Activated CD8-positive, alpha-beta T cell treated with anti-CD3 and anti-CD28 coated beads, Interleukin-2, amount 10 ng/mL, durations not matched to agents 7 days and 5 days (primary cell): ENCODE measurements at regions not wholly inside any gene's neighbourhood (a gene's known extent, or its start where the extent isn't known, plus 50 kb on each side); places are given as distances from the start of the nearest gene placed in this dataset.

Experiments
- ATAC-seq: fragments of 150-1000 bp; cut with Tn5 transposase; one replicate; pipeline ENCODE4 v1.10.0; 2021; ENCODE audit warnings: moderate library complexity
- CTCF ChIA-PET: fragments of 350-600 bp; sonication (Branson Sonifier 250); formaldehyde crosslinking; loops from one replicate; lab custom pipeline; 2021; ENCODE audit warnings: antibody characterized with exemption; lab: Charles Lee
- POLR2A ChIA-PET: fragments of 350-600 bp; sonication (Branson Sonifier 250); formaldehyde crosslinking; loops from one replicate; lab custom pipeline; 2021; ENCODE audit warnings: antibody characterized with exemption; lab: Charles Lee
- DNase-seq: peaks from one replicate; pipeline ENCODE4 v3.0.0-alpha.2; 2020
- H3K27ac Mint-ChIP-seq: one replicate; pipeline ENCODE4 v1.8.0; 2021; ENCODE audit warnings: mild to moderate bottlenecking, mixed read lengths
- H3K27me3 Mint-ChIP-seq: one replicate; pipeline ENCODE4 v1.8.0; 2021; ENCODE audit warnings: low read depth, mixed read lengths
- H3K36me3 Mint-ChIP-seq: one replicate; pipeline ENCODE4 v1.8.0; 2021; ENCODE audit warnings: low read depth, mixed read lengths
- H3K4me1 Mint-ChIP-seq: one replicate; pipeline ENCODE4 v1.8.0; 2021; ENCODE audit warnings: low read depth, mixed read lengths
- H3K4me3 Mint-ChIP-seq: one replicate; pipeline ENCODE4 v1.8.0; 2021; ENCODE audit warnings: mild to moderate bottlenecking, mixed read lengths
- H3K9me3 Mint-ChIP-seq: one replicate; pipeline ENCODE4 v1.8.0; 2022; ENCODE audit warnings: mixed read lengths; ENCODE audit not compliant: insufficient read depth

DNA sequence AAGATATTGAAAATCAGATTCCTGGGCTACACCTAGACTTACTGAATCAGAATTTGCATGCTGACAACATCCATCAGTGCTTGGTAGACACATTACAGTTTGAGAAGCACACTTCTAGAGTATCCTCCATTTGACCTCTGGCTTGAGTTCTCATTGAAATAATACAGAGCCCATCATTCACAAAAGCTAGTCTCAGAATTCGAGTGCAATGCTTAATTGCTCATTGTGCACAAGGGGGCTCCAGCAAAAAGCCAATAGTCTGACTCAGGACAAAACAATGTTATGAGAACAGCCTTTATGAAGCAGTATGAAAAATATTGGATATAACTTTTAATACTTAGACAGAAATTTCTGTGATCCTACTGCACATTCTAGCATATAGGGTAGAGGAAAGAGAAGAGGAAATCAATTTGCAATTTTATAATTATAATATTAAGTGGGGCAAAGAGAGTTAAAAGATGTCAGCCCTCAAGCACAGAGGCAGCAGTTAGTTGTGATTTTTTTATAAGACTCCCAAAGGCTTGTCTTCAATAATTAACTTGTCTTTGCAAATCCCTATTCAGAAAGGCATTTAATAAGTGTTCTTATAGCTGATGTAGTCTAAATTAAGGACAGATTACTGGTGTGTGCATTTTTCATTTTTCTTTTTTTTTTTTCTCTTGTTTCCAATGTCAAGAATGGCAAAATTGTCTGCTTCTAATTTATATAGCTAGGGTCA, 105.8 kb upstream of the ANK3 start:
- no peak for DNase-seq
- ATAC-seq: no peak
- POLR2A ChIA-PET: no interaction called here
- no peak overlapping the region for H3K27ac Mint-ChIP-seq
- no peaks in the 10 kb centered on the region for H3K36me3 Mint-ChIP-seq
- no peak overlapping the region for H3K4me3 Mint-ChIP-seq
- no peaks in the 10 kb centered on the region for H3K27me3 Mint-ChIP-seq
- no peaks in the 10 kb centered on the region for H3K4me1 Mint-ChIP-seq
- CTCF ChIA-PET: no interaction called here
- H3K9me3 Mint-ChIP-seq: no peaks in the 10 kb centered on the region

DNA sequence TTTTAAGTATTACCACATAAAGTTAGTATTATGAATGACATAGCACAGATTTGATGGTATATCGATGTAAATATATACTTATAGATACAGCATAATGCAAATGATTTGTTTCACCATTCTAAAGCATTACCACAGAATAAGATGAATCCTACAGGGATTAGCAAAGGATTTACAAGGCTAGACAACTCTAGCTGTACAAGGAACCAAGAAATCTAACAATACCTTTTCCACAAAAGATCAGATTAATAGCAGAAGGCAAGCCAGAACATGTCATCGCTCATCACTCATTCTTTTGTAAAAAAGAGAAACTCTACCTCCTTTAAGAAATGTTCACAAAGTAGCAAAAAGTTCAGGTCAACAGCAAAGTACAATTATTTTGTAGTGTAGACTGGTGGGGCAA, 105.1 kb upstream of the ANK3 start:
- ChIA-PET POLR2A (no interaction called here), CTCF (no interaction called here)
- no peaks in the 10 kb centered on the region for H3K4me1 Mint-ChIP-seq
- H3K36me3 Mint-ChIP-seq: no peaks in the 10 kb centered on the region
- H3K27me3 Mint-ChIP-seq: no peaks in the 10 kb centered on the region
- no peaks in the 10 kb centered on the region for H3K9me3 Mint-ChIP-seq
- DNase-seq: no peak
- no peak overlapping the region for H3K27ac Mint-ChIP-seq
- ATAC-seq: no peak
- no peak overlapping the region for H3K4me3 Mint-ChIP-seq

DNA sequence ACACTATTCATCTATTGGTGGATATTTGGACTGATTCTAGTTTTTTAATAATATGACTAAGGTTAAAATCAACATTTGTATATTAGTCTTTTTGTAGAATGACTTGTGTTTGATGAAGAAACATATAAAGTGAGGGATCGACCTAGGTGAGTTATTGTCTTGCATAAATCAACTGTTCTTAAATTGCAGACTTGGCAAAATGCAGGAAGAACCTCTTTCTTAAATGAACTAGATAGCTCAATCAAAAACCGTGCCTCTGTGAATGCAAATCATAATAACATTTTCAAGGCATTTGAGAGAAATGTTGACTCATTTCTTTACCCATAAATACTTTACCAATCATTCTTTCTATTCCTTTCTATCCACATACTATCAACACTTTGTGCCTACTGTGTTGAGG, 101.5 kb upstream of the ANK3 start:
- DNase-seq (no peak), ATAC-seq (no peak)
- H3K27me3 Mint-ChIP-seq: no peaks in the 10 kb centered on the region
- H3K27ac Mint-ChIP-seq: no peak overlapping the region
- ChIA-PET POLR2A (no interaction called here), CTCF (no interaction called here)
- H3K36me3 Mint-ChIP-seq: no peaks in the 10 kb centered on the region
- H3K4me3 Mint-ChIP-seq: no peak overlapping the region
- no peaks in the 10 kb centered on the region for H3K4me1 Mint-ChIP-seq
- H3K9me3 Mint-ChIP-seq: no peaks in the 10 kb centered on the region

DNA sequence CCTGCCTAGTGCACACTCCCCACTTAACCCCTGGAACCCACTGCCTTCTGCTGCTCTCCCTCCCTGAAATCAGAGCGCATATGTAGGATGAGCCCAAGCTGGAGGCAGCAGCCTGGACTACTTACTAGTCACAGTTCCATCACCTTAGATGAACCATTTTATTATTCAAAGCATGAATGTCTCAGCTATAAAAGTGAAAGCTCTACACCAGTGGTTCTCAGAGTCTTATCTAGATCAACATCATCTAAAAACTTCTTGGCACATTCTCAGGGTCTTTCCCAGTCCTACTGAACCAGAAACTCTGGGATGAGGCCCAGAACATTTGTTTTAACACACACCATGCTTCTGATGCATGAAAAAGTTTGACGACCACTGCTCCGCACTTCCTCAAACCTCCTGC, 100.3 kb upstream of the ANK3 start:
- DNase-seq (no peak), ATAC-seq (no peak)
- Mint-ChIP-seq H3K36me3 (no peaks in the 10 kb centered on the region), H3K9me3 (no peaks in the 10 kb centered on the region), H3K27me3 (no peaks in the 10 kb centered on the region), H3K4me1 (no peaks in the 10 kb centered on the region), H3K27ac (no peak overlapping the region), H3K4me3 (no peak overlapping the region)
- ChIA-PET CTCF (no interaction called here), POLR2A (no interaction called here)

DNA sequence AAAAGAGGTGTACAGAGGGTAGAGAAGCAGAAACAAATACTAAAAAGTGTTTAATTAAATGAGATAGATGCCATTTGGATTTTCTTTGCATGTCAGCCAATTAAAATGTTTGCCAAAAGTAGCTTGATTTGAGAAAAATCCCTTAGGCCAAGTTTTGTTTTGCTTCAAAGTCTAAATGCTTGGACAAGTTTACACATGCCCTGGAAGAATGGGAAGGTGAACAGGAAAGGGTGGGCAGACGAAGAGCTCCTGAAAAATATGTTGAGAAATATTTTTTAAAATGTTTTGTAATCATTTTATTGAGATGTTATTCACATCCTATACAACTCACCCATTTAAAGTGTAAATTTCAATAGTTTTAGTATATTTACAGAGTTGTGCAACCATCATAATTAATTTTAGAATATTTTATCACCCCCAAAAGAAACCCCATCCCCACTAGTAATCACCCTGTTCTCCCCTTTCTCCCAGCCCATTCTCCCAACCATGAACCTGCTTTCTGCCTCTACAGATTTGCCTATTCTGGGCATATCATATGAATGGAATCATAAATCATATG, 98.5 kb upstream of the ANK3 start:
- DNase-seq: no peak
- ChIA-PET POLR2A (interaction anchor here (0.6 kb wide), 1 partner anchor 312 kb away, joined by 3 read pairs; no protein-coding TSS in a partner anchor), CTCF (interaction anchor here (0.6 kb wide), 1 partner anchor 285 kb away, joined by 3 read pairs; no protein-coding TSS in a partner anchor)
- H3K27ac Mint-ChIP-seq: no peak overlapping the region
- no peaks in the 10 kb centered on the region for H3K36me3 Mint-ChIP-seq
- H3K27me3 Mint-ChIP-seq: no peaks in the 10 kb centered on the region
- H3K4me3 Mint-ChIP-seq: no peak overlapping the region
- no peak for ATAC-seq
- no peaks in the 10 kb centered on the region for H3K9me3 Mint-ChIP-seq
- no peaks in the 10 kb centered on the region for H3K4me1 Mint-ChIP-seq

DNA sequence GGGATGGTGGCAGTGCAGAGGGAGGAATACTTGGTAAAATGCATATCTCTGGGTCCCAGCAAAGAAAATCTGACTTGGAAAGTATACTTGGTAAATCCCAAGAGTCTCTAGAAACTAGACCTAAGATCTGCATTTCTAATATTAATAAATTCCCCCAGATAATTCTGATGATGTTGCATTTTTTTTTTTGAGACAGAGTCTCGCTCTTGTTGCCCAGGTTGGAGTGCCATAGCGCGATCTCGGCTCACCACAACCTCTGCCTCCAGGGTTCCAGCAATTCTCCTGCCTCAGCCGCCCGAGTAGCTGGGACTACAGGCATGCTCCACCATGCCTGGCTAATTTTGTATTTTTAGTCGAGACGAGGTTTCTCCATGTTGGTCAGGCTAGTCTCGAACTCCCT, 97.9 kb upstream of the ANK3 start:
- ATAC-seq (no peak), DNase-seq (no peak)
- H3K36me3 Mint-ChIP-seq: no peaks in the 10 kb centered on the region
- H3K4me3 Mint-ChIP-seq: no peak overlapping the region
- H3K9me3 Mint-ChIP-seq: no peaks in the 10 kb centered on the region
- H3K4me1 Mint-ChIP-seq: no peaks in the 10 kb centered on the region
- CTCF ChIA-PET: no interaction called here
- H3K27me3 Mint-ChIP-seq: no peaks in the 10 kb centered on the region
- no peak overlapping the region for H3K27ac Mint-ChIP-seq
- POLR2A ChIA-PET: interaction anchor here (0.6 kb wide), 1 partner anchor 312 kb away, joined by 3 read pairs; no protein-coding TSS in a partner anchor

DNA sequence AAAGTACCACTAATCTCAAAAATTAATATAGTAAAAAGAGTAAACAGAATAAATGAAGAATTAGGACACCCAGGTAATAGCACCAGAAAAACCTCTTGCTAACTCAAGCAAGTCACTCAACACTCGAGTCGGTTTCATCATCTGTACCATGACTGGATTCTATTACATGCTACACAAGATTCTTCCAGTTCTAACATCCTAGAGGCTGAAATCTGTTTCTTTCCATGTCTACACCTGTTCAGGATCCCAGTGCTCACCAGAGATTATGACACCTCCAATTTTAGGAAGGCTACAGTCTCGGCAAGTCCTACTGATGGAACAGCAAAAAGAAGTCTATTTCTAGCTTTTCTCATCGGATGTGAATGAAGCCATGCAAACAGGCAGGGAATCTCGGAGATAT, 95.3 kb upstream of the ANK3 start:
- Mint-ChIP-seq H3K36me3 (no peaks in the 10 kb centered on the region), H3K9me3 (no peaks in the 10 kb centered on the region), H3K27me3 (no peaks in the 10 kb centered on the region), H3K4me1 (no peaks in the 10 kb centered on the region), H3K27ac (no peak overlapping the region), H3K4me3 (no peak overlapping the region)
- DNase-seq (no peak), ATAC-seq (no peak)
- ChIA-PET CTCF (no interaction called here), POLR2A (no interaction called here)

DNA sequence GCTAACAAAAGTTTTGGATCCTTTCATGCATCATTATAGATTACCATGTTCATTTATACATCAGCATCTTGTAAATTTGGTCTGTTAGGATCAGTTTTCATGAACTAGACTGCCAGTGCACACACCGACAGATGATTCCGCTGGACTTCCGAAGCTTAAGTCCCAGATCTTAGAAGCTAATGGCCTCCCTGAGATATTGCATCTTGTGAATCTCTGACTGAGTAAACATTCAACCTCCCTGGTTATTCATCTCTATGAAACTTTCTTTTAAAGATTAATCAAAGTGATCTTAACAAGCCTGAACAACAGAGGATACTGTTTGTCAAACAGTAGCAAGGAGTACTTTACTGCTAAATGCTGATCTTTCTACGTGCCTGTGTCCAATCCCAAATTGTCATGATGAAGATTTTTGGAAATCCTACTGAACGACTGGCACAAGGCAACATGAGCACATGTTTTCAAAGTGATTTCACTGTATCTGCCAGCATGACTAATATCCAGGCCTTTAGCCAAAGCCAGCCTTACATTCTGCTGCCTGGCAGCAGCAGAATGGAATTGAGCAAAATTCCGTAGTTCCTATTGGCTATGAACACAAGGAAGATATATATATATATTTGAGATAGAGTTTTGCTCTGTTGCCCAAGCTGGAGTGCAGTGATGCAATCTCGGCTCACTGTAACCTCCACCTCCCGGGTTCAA, 91.3 kb upstream of the ANK3 start:
- Mint-ChIP-seq H3K36me3 (no peaks in the 10 kb centered on the region), H3K4me1 (no peaks in the 10 kb centered on the region), H3K4me3 (no peak overlapping the region), H3K27ac (no peak overlapping the region), H3K9me3 (no peaks in the 10 kb centered on the region), H3K27me3 (no peaks in the 10 kb centered on the region)
- no peak for ATAC-seq
- DNase-seq: no peak
- ChIA-PET POLR2A (no interaction called here), CTCF (no interaction called here)

DNA sequence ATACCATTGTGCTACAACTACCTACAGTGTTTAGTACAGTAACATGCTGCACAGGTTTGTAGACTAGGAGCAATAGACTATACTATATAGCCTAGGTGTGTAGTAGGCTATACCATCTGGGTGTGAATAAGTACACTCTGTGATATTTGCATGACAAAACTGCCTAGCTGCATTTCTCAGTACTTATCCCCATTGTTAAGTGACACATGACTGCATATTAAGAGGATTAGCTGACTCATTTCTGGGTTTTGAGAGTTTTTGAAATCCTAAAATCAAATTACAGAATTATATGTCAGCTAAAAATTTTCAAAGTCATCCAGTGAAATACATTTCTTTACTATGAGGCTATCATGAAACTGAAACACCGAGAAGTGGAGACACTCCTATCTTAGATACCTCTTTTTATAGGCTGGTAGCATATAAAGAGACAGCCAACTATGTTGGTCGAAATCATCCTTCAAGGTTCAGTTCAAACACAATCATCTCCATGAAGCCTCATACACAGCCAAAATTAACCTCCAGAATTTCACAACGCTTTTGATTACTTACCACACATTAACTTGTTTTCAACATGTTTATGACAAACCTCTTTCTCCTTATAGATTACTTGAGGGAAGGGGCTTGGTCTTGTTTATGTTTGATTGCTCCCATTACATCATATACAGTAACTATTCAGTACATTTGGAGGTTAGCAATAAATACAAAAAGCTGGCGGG, 89.8 kb upstream of the ANK3 start:
- Mint-ChIP-seq H3K36me3 (no peaks in the 10 kb centered on the region), H3K4me3 (no peak overlapping the region), H3K27ac (no peak overlapping the region), H3K9me3 (no peaks in the 10 kb centered on the region), H3K27me3 (no peaks in the 10 kb centered on the region), H3K4me1 (no peaks in the 10 kb centered on the region)
- no peak for ATAC-seq
- ChIA-PET CTCF (no interaction called here), POLR2A (no interaction called here)
- DNase-seq: no peak

DNA sequence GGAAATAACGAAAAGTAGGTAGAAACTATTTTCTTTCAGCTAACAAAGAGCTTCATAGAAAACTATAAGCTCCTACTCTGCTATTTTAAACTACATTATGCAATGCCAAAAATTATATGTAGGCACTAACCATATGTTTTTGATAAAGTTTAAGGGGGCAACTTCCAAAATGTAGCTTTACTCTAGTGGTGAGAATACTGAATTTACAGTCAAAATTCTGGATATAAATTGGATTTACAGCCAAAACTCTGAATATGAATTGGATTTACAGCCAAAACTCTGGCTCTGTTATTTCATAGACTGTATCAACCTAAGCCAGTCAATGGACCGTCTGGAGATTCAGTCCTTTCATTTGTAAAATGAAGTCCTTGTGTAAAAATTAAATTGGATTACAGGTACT, 86.8 kb upstream of the ANK3 start:
- POLR2A ChIA-PET: interaction anchor here (0.6 kb wide), 1 partner anchor 9 kb away, joined by 4 read pairs; no protein-coding TSS in a partner anchor
- no peak for ATAC-seq

DNA sequence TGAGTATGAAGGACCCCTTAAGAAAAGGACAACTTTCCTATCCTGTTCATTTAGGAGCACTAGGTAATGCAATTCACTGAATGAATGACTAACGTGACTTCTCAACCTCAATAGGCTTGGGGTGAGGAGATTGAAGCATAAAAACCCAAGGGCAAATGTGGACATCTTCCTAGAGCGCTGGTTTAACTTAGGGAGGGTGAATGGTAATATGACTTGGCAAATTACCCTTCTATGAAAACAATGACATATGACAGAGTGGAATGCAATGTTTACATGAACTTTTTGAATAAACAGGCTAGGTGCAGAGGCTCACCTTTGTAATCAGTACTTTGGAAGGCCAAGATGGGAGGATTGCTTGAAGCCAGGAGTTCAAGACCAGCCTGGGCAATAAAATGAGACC, 83.9 kb upstream of the ANK3 start:
- DNase-seq (no peak), ATAC-seq (no peak)
- Mint-ChIP-seq H3K9me3 (no peaks in the 10 kb centered on the region), H3K36me3 (no peaks in the 10 kb centered on the region), H3K4me3 (no peak overlapping the region), H3K4me1 (no peaks in the 10 kb centered on the region), H3K27ac (no peak overlapping the region), H3K27me3 (no peaks in the 10 kb centered on the region)
- POLR2A ChIA-PET: no interaction called here
- CTCF ChIA-PET: no interaction called here

More for the DNA sequence above, 86.8 kb upstream of the ANK3 start:
- no peak for DNase-seq
- no peaks in the 10 kb centered on the region for H3K36me3 Mint-ChIP-seq
- CTCF ChIA-PET: no interaction called here
- no peak overlapping the region for H3K4me3 Mint-ChIP-seq
- no peaks in the 10 kb centered on the region for H3K4me1 Mint-ChIP-seq
- no peaks in the 10 kb centered on the region for H3K9me3 Mint-ChIP-seq
- H3K27me3 Mint-ChIP-seq: no peaks in the 10 kb centered on the region
- H3K27ac Mint-ChIP-seq: no peak overlapping the region

DNA sequence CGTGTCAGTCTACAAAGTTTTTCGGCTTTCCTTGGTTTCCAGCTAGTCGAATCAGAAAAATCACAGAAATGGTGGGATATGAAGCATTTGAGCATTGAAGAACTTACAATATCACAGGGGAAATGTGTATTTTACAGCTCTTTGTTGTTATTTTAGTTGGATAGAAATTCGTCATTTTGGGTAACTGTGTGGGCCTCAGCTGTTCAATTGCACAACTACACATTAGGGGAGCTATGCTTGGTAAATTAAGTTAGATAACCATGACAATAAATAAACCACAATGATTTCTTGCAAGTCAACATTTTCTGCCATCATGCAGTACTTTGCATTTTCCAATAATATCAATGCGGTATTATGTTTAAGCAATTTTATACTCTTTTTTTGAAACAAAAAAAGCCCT, 80.4 kb upstream of the ANK3 start:
- DNase-seq: no peak
- ChIA-PET CTCF (no interaction called here), POLR2A (no interaction called here)
- Mint-ChIP-seq H3K27ac (no peak overlapping the region), H3K4me1 (no peaks in the 10 kb centered on the region), H3K4me3 (no peak overlapping the region), H3K36me3 (no peaks in the 10 kb centered on the region), H3K27me3 (no peaks in the 10 kb centered on the region), H3K9me3 (no peaks in the 10 kb centered on the region)
- ATAC-seq: no peak
